ENCODE measurements at regions not wholly inside any gene's neighbourhood (a gene's known extent, or its start where the extent isn't known, plus 50 kb on each side); places are given as distances from the start of the nearest gene placed in this dataset.

DNA sequence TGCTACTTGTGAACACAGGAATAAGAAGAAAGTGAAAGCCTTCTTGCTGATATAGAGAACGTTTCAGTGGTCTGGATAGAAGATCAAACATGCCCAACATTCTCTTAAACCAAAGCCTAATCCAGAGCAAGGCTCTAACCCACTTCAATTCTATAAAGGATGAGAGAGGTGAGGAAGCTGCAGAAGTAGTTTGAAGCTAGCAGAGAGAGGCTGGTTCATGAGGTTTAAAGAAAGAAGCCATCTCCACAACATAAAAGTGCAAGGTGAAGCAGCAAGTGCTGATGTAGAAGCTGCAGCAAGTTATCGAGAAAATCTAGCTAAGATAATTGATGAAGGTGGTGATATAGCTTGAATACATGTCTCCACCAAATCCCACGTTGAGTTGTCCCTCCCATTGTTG lies 383.3 kb upstream of the ASIC2 start:
- intact Hi-C loops (cut with micrococcal nuclease; ENCODE audit: unreplicated experiment) = no loop called here
- Mint-ChIP-seq H3K27me3 (ENCODE audit: insufficient read depth, unreplicated experiment) (peaks cover 20% of the 10 kb centered on the region), H3K4me1 (ENCODE audit: low read depth, unreplicated experiment) (no peaks in the 10 kb centered on the region), H3K36me3 (ENCODE audit: insufficient read depth, unreplicated experiment) (no peaks in the 10 kb centered on the region), H3K9me3 (ENCODE audit: unreplicated experiment) (no peaks in the 10 kb centered on the region), H3K27ac (ENCODE audit: unreplicated experiment) (no peak overlapping the region), H3K4me3 (ENCODE audit: unreplicated experiment) (no peak overlapping the region)
- ChIA-PET POLR2A (no interaction called here), CTCF (no interaction called here)
- TF ChIP-seq, protein P1, sequence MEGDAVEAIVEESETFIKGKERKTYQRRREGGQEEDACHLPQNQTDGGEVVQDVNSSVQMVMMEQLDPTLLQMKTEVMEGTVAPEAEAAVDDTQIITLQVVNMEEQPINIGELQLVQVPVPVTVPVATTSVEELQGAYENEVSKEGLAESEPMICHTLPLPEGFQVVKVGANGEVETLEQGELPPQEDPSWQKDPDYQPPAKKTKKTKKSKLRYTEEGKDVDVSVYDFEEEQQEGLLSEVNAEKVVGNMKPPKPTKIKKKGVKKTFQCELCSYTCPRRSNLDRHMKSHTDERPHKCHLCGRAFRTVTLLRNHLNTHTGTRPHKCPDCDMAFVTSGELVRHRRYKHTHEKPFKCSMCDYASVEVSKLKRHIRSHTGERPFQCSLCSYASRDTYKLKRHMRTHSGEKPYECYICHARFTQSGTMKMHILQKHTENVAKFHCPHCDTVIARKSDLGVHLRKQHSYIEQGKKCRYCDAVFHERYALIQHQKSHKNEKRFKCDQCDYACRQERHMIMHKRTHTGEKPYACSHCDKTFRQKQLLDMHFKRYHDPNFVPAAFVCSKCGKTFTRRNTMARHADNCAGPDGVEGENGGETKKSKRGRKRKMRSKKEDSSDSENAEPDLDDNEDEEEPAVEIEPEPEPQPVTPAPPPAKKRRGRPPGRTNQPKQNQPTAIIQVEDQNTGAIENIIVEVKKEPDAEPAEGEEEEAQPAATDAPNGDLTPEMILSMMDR (IDR thresholded peaks at IDR 0.05; ENCODE audit: insufficient read depth in 1 of 2, low read depth in 1 of 2, low read length in 1 of 2, severe bottlenecking in 1 of 2, unreplicated experiment in 1 of 2) = no peak
- no peaks in the 10 kb centered on the region for H3K36me3 ChIP-seq (ENCODE audit: control insufficient read depth, insufficient read depth, low read length)
- no peaks in the 10 kb centered on the region; the same call in none of the 2 replicates for H3K27me3 ChIP-seq (replicated peaks; ENCODE audit: control insufficient read depth, insufficient read depth, low read length)
- DNase-seq = no peak
- no peaks in the 10 kb centered on the region for H3K9me3 ChIP-seq
- H3K4me1 ChIP-seq = no peaks in the 10 kb centered on the region
- no TSS peak for BruUV-seq (replicated peaks)
- H3K4me3 ChIP-seq (ENCODE audit: low read depth, low read length) = no peak overlapping the region

GRCh38 chr17:33679595-33679994 lies 386.5 kb upstream of the ASIC2 start:
- H3K27me3 Mint-ChIP-seq (ENCODE audit: insufficient read depth, unreplicated experiment) = peaks cover 15% of the 10 kb centered on the region
- H3K27ac Mint-ChIP-seq (ENCODE audit: unreplicated experiment) = no peak overlapping the region
- POLR2A ChIA-PET = no interaction called here
- intact Hi-C loops (cut with micrococcal nuclease; ENCODE audit: unreplicated experiment) = no loop called here
- Histone ChIP-seq H3K9me3 (no peaks in the 10 kb centered on the region), H3K36me3 (ENCODE audit: control insufficient read depth, insufficient read depth, low read length) (no peaks in the 10 kb centered on the region), H3K4me1 (no peaks in the 10 kb centered on the region), H3K27me3 (replicated peaks; ENCODE audit: control insufficient read depth, insufficient read depth, low read length) (no peaks in the 10 kb centered on the region; the same call in 1 of the 2 replicates), H3K4me3 (ENCODE audit: low read depth, low read length) (no peak overlapping the region)
- CTCF ChIA-PET = no interaction called here
- H3K4me3 Mint-ChIP-seq (ENCODE audit: unreplicated experiment) = no peak overlapping the region
- BruUV-seq (replicated peaks) = no TSS peak
- no peak for DNase-seq
- no peaks in the 10 kb centered on the region for H3K4me1 Mint-ChIP-seq (ENCODE audit: low read depth, unreplicated experiment)
- no peaks in the 10 kb centered on the region for H3K9me3 Mint-ChIP-seq (ENCODE audit: unreplicated experiment)
- no peaks in the 10 kb centered on the region for H3K36me3 Mint-ChIP-seq (ENCODE audit: insufficient read depth, unreplicated experiment)
- TF ChIP-seq, protein P1 (IDR thresholded peaks at IDR 0.05; ENCODE audit: insufficient read depth in 1 of 2, low read depth in 1 of 2, low read length in 1 of 2, severe bottlenecking in 1 of 2, unreplicated experiment in 1 of 2) = no peak

- Mint-ChIP-seq H3K36me3 (ENCODE audit: insufficient read depth, unreplicated experiment) (no peaks in the 10 kb centered on the region), H3K4me3 (ENCODE audit: unreplicated experiment) (no peak overlapping the region), H3K27ac (ENCODE audit: unreplicated experiment) (no peak overlapping the region), H3K27me3 (ENCODE audit: insufficient read depth, unreplicated experiment) (peaks cover 19% of the 10 kb centered on the region), H3K9me3 (ENCODE audit: unreplicated experiment) (no peaks in the 10 kb centered on the region), H3K4me1 (ENCODE audit: low read depth, unreplicated experiment) (no peaks in the 10 kb centered on the region)
- Histone ChIP-seq H3K4me3 (ENCODE audit: low read depth, low read length) (no peak overlapping the region), H3K27me3 (replicated peaks; ENCODE audit: control insufficient read depth, insufficient read depth, low read length) (no peaks in the 10 kb centered on the region; the same call in 1 of the 2 replicates), H3K9me3 (no peaks in the 10 kb centered on the region), H3K4me1 (no peaks in the 10 kb centered on the region), H3K36me3 (ENCODE audit: control insufficient read depth, insufficient read depth, low read length) (no peaks in the 10 kb centered on the region)
- intact Hi-C loops (cut with micrococcal nuclease; ENCODE audit: unreplicated experiment) = no loop called here
- no peak for DNase-seq
- no TSS peak for BruUV-seq (replicated peaks)
- TF ChIP-seq, protein P1 (IDR thresholded peaks at IDR 0.05; ENCODE audit: insufficient read depth in 1 of 2, low read depth in 1 of 2, low read length in 1 of 2, severe bottlenecking in 1 of 2, unreplicated experiment in 1 of 2) = no peak
- ChIA-PET CTCF (no interaction called here), POLR2A (no interaction called here)
Observed at GRCh38 chr17:33680472-33680871, 387.4 kb upstream of the ASIC2 start.
